NCI-H82 treated with DMSO at 0.1 percent for 48 hours (cell line): ENCODE measurements at regions not wholly inside any gene's neighbourhood (a gene's known extent, or its start where the extent isn't known, plus 50 kb on each side); places are given as distances from the start of the nearest gene placed in this dataset.

Experiments
- DNase-seq: peaks from one replicate; lab custom pipeline; 2025; ENCODE audit not compliant: unreplicated experiment; lab: John Stamatoyannopoulos, UW

- DNase-seq: no peak
These were observed 463.7 kb upstream of the RGPD4 start for GRCh38 chr2:107362993-107363392.

- no peak for DNase-seq
These were observed 462.9 kb upstream of the RGPD4 start for GRCh38 chr2:107363806-107364205.

GRCh38 chr2:107364361-107364950, 462.2 kb upstream of the RGPD4 start:
- DNase-seq: no peak

- no peak for DNase-seq
These were observed 452.4 kb upstream of the RGPD4 start for GRCh38 chr2:107374249-107374648.

GRCh38 chr2:107376909-107377308, 449.8 kb upstream of the RGPD4 start:
- DNase-seq: no peak

GRCh38 chr2:107380912-107381311, 445.8 kb upstream of the RGPD4 start:
- no peak for DNase-seq

- DNase-seq: no peak
These were observed 443.0 kb upstream of the RGPD4 start for GRCh38 chr2:107383691-107384090.

GRCh38 chr2:107384422-107384821, 442.3 kb upstream of the RGPD4 start:
- DNase-seq: no peak

- no peak for DNase-seq
These were observed 440.8 kb upstream of the RGPD4 start for GRCh38 chr2:107385921-107386320.

GRCh38 chr2:107392241-107392704, 434.4 kb upstream of the RGPD4 start:
- DNase-seq: no peak

GRCh38 chr2:107393516-107393915, 433.2 kb upstream of the RGPD4 start:
- no peak for DNase-seq

GRCh38 chr2:107398683-107399082, 428.0 kb upstream of the RGPD4 start:
- no peak for DNase-seq

- no peak for DNase-seq
These were observed 424.4 kb upstream of the RGPD4 start for GRCh38 chr2:107402330-107402729.

GRCh38 chr2:107405261-107405660, 421.4 kb upstream of the RGPD4 start:
- DNase-seq: no peak

- DNase-seq: no peak
These were observed 419.7 kb upstream of the RGPD4 start for GRCh38 chr2:107407017-107407416.

- no peak for DNase-seq
These were observed 418.7 kb upstream of the RGPD4 start for GRCh38 chr2:107407974-107408373.

GRCh38 chr2:107411267-107411666, 415.4 kb upstream of the RGPD4 start:
- no peak for DNase-seq

GRCh38 chr2:107412209-107412904, 414.3 kb upstream of the RGPD4 start:
- DNase-seq: no peak

GRCh38 chr2:107412981-107413380, 413.7 kb upstream of the RGPD4 start:
- DNase-seq: no peak

- no peak for DNase-seq
These were observed 412.3 kb upstream of the RGPD4 start for GRCh38 chr2:107414376-107414775.

- peak; percentile 28 for DNase-seq
These were observed 408.0 kb upstream of the RGPD4 start for GRCh38 chr2:107418708-107419107.

GRCh38 chr2:107419191-107419590, 407.5 kb upstream of the RGPD4 start:
- DNase-seq: peak; percentile 6

GRCh38 chr2:107428781-107429180, 397.9 kb upstream of the RGPD4 start:
- DNase-seq: no peak
